ENCODE measurements at regions not wholly inside any gene's neighbourhood (a gene's known extent, or its start where the extent isn't known, plus 50 kb on each side); places are given as distances from the start of the nearest gene placed in this dataset.
"Not testable (repeated sequence)": the region's sequence is repeated elsewhere in the genome, so short reads cannot be mapped to it uniquely, and the experiment has no call there.

DNA sequence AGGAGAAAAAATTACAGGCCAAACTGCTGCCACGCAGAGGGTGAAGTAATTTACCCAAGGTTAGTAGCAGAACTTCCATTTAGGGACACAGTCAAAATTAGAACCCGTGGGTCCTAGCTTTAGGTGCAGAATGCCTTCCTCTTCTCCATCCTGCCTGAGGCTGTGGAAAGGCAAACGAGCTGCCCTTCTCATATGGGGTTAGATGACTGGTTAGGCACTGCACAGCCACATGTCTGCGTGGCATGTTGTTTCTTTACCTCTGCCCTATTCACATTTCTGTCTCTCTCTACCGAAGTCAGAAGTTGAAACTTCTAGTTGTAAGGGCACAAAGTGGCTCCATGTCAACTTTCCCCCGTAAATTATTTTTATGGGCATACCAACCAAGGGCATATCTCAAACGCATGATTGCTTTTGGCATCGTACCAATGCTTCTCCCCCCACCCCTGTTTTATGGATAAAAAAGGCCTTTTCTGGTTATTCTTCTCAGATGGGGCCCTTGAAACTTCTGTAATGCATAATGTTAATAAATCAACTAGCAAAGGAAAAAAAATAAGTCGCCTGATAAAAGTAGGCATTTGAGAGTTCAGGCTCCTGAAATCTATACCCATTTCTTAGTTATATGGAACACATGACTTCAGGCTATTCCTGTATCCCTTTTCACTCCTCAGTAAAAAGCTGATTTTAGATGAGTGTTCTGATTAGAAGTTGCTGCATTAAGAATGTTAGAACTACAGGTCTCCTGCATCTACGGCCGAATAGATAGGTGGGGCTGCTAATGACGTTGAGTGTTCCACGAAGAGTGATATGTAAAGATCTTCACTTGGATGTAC lies 139.6 kb upstream of the NRIP1 start:
- DNase-seq, result no peak

DNA sequence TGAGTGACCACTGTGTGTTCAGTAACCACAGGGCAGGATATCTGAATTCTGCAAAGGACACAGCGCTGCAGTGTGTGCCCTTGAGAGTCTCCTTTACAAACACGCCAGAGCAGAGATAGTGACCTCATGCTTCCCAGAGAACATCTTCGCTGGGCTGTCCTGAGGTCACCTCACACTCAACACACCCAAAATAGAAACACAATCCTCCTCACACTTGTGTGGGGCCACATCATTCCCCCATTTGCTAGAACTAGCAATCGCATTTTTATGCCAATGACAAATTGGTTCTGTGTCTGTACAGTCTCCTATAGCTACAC lies 140.1 kb upstream of the NRIP1 start:
- no peak for DNase-seq

DNA sequence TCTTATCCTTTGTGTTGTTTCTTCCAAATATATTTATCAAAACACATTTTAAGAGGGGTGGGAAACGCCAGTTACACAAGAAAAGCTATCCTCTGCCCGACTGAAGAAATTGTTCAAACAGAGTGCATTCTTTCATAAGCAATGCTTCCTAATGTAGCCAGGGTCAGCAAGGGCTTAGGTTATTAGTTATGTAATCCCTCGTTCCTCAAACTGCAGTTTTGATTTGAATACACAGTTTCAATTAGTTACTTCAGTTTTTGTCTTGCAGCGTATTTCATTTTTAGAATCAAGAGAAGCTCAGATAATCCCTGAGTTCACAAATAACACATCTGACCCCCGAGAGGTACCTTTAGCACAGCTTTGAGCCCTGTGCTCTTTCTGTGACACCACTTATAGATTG lies 141.7 kb upstream of the NRIP1 start:
- no peak for DNase-seq

DNA sequence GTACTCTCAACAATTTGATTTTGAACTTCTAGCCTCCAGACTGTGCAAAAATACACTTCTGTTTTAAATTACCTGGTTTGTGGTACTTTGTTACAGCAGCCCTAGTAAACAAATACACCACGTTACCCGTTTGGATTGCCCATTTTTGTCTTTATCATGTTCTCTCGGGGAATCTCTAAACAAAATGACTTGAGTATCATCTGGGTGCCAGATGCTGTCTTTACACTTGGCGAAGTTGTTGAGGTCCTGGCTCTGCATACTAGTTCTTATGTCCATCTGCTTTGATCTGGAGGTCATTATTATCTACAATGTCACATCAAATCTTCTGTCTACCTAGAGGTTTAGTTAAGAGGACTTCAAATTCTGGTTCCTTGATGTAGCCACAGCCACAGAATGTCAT lies 142.4 kb upstream of the NRIP1 start:
- DNase-seq, result no peak

DNA sequence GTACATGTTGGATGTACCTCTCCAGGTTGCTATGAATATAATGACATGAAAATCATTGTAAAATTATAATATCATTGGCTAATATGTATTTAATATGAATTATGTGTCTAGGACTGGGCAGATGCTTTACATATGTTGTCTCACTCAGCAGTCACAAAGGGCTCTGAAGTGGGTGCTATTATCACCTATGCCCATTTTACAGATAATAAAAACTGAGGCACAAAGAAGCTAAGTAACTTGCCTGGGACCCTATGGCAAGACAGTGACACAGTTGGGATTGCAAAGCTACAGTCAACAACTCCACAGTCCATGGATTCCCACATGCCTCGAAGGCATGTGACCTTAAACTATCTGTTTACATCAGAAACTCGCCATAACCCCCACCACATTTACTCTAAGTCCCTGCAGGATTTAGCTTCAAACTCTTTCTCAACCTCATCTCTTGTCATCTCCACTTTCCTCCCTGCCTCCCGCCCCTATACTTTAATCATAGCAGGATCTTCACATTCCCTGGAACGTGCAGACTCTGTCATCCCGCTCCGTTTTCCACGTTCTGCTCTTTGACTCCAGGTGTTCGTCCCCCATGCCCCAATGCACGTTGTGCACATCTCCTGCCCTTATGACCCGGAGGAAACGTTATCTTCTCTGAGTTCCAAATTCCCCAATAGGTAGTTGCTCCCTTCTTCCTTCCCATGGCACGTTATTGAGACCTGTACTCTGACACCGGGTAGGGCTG lies 143.0 kb upstream of the NRIP1 start:
- DNase-seq, result no peak

DNA sequence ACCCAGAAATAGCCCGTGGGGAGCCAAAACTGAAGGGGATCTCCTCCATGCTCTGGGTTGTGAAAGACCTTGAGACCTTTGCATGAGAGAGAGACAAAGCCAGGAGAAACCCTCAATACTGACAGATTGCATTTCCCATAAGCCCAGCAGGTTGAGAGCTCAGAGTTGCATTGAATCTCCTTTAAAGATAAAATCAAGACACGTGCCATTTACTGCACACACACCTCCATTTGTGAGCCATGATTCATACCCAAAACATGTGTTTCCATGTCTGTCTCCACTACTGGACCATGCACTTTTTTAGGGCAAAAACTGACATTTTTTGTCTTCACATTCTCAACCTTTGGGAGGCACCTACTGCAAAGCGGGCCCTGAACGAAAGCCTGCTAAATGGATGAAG lies 144.0 kb upstream of the NRIP1 start:
- no peak for DNase-seq

DNA sequence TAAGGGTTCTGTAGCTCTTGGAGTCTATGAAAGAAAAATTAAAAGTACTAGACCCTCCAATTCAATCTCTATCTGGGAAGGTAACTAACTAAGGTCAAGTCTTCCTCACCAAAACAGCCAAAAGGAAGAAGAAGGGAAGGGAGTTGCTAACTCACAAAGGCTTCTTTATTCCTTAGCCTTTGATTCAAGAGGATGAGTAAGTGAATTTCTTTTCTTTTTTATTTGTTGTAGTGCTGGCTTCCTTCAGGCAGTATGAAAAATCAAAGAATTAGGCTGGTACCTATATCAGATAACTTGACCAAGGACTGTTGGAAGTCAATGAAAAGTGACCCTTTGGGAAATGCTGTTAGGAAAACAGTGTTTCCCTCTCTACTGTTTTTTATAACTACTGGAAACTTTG lies 144.4 kb upstream of the NRIP1 start:
- DNase-seq, result no peak

DNA sequence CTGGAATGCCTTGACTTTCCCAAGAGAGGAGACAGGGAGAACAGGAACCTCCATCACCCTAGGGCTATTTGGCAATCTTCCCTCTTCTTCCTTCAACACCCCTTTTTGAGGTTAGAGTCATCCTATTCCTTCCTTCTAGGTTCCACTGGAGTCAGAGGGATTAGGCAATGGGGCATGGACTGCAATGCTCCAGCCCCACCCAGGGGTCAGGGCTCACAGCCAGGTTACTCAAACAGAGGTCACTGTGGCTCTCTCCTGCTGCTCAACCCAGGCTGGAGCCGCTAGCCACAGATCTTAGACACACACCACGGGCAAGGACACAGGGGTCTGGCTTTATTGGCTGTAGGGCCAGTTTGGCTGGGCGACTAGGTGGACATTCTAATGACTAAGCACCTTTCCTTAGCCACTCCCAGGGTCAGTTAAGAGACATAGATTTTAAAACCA lies 145.5 kb upstream of the NRIP1 start:
- no peak for DNase-seq

DNA sequence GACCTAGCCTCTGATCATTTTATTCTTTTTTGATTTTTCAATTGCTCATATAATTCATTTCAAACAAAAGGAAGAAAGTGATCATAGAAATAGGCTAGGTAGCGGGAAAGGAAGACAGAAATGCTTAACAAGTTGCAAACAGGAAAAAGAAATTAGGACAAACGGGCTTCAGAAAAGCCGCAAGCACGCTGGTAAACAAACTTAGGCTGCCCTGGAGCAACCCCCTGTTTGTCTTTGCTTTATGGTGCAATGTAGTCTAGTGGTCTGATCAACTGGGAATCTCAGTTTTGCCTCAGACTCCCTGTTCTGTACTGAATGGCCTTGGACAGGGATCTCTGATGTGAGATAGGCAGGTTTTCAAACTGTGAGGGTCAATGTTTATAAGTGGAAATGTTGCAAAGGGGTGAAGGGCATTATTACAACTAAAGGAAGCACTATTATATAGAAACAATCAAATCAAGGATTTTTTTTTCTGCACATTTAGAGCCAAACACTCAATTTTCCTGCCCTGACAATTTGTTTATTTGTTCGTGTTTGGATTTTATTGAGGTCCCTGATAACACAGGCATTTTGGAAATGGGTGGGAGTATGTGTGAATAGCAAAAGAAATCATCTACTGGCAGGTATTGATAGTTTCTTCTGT lies 146.8 kb upstream of the NRIP1 start:
- DNase-seq, result no peak

DNA sequence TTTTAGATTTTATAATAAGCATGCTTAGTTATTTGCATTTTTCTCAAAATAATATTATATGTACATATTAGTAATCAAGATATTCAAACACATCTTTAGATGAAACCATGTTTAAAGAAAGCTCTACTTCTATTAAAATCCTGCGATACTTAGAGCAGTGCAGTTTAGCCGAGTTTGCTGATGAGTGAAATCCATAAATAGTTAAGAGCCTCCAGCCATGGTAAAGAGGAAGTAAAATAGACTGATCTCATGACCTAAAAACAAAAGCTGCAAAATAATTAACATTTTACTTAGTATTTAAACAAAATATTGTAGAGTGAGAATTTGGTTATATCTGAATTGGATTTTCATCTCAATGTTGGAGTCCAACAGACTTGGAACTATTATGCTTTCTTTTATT lies 147.4 kb upstream of the NRIP1 start:
- DNase-seq, result no peak

DNA sequence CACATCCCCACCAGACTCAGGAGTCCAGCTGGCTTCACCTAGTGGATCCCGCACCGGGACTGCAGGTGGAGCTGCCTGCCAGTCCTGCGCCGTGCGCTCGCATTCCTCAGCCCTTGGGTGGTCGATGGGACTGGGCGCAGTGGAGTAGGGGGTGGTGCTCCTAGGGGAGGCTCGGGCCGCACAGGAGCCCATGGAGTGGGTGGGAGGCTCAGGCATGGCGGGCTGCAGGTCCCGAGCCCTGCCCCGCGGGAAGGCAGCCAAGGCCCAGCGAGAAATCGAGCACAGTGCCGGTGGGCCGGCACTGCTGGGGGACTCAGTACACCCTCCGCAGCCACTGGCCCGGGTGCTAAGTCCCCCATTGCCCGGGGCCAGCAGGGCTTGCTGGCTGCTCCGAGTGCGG lies 153.7 kb upstream of the NRIP1 start:
- not testable (repeated sequence) for DNase-seq

DNA sequence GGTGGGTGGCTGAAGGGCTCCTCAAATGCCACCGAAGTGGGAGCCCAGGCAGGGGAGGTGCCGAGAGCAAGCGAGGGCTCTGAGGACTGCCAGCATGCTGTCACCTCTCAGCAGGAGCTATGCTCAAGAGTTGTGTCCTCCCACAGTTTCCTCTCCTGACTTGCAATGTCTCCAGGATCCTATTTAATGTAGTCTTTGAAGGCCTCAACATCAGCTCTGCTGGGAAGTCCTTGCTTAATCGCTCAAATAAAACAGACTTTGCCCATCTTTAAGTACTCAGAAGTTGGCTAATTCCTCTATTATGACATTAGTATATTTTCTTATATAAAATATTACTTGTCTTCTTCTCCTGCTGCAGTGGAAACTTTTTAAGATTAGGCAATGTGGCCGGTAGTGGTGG lies 154.2 kb upstream of the NRIP1 start:
- no peak for DNase-seq

DNA sequence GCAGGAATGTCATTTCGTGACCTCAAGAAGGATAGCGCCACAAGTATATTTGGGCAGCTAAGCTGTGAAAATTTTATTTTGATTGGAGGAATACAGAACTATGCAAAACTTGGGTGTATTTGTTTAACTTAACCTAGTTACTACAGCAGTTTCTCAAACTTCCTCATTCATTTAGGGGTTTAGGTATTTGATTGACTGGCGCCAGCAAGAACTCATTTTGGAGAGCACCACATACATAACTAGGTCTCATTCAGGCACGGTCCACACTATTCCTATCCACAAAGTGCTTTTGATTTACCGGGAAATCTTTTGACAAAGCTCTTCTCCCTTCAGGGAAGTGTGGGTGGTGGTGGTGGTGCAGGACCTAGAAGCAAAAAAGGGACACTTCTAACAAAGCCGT lies 155.1 kb upstream of the NRIP1 start:
- DNase-seq, result no peak

DNA sequence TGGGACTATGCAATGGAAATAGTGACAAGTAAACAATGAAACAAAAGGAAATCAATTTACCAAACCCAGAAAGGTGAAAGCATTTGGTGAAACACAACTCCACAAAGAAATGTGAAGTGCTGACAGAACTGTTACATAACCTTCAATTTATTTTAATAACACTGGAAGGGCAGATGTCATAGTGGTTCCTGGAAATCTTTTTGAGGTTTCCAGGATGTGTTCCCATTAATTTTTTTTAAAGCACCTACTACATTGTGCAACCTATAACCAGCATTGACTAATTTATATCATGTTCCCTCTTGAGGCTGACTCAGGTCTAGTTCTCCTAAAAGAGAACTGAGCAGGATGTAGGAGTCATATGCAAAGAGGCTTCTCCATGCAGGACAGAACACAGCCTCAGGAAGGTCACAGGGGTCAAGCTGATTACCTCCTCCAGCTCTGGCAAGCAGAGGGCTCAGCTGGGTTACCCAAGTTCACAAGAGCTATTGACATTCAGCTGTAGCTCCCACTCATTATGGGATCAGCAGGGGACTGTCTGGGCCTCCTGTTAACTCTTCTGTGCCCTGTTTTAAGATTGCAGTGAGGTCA lies 157.1 kb upstream of the NRIP1 start:
- DNase-seq, result no peak

DNA sequence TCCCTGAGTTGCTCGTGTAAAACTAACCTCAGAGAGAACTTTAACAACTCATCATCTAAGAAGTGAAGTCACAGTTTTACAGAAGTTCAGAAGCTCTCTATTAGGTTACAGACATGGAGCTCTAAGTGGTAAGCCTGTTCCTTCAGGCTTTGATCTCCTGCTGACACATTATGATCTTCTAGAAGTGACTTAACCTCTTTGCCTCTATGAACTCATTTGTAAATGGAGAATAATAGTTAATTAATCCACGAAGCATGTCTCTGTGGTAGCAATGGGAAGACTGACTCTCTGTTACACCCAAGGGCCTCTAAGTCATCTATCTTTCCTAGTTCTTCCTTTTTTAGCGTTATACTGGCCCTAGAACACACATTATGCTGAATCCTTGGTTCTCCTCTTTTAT lies 157.9 kb upstream of the NRIP1 start:
- DNase-seq, result no peak

DNA sequence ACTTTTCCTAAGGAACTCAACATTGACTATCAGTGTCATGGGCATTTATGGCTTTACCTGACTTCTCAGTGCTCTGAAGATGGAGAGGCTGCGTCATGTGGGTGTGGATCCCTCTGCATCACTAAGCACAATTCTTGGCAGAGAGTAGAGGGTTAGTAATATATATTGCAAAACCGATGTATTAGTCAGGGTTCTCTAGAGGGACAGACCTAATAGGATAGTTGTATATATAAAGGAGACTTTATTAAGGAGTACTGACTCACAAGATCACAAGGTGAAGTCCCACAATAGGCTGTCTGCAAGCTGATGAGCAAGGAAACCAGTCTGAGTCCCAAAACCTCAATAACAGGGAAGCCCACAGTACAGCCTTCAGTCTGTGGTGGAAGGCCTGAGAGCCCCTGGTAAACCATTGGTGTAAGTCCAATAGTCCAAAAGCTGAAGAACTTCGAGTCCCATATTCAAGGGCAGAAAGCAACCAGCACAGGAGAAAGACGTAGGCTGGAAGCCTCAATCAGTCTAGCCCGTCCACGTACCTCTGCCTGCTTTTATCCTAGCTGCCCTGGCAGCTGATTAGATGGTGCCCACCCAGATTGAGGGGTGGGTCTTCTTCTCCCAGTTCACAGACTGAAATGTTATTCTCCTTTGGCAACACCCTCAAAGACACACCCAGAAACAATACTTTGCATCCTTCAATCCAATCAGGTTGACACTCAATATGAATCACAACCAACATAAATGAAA lies 159.7 kb upstream of the NRIP1 start:
- no peak for DNase-seq

DNA sequence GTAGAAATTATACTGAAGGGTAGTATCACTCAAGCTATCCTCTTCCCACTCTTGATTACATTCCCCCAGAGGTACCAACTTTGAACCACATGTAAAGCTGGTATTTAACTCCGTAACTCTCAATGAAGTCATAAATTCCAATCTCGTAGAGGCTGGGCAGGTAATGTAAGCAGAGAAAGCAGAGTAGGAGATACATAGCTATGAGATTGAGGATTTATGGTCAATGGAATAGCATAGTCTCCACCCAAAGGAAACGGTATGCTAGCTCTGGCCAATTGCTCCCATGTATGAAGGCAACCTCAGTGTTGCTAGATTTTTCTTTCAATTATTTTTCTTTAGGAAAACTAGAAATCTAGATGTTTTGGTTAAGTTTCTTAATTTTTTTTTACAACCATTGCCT lies 163.1 kb upstream of the NRIP1 start:
- no peak for DNase-seq

DNA sequence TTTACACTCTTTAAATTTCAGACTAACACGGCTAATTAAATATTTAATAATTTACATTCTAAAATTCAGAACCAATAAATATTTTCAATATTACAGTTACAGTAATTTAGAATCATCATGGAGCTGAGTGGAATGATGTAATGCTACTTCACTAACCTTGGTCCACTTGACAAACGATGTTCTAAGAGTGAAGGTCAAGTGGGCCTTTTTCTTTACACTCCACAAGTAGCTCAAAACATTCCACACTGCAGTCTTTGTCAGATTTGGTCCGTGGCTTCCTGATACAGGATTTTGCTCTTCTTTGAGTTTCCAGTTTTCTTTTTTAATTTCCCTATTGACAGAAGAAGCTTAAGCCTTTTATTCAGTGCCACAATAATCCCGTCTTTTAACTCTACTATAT lies 164.6 kb upstream of the NRIP1 start:
- DNase-seq, result no peak

DNA sequence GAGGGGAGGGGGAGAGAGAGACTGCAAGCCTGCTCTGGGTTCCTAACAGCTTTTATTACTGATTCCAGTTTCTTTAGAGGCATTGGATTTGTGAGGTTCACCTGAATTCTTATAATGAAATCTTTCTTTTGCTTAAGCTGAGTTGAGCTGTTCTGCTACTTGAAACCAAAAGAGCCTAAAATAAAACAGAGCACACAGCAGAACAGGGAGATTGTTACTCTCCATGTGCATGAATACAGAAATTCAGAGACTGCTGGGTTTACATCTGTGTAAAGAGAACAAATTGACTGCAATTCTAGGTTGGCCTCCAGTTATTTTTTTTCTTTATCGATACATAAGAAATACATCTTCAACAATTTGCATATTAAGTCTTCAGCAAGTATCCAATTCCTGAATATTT lies 168.8 kb upstream of the NRIP1 start:
- no peak for DNase-seq

DNA sequence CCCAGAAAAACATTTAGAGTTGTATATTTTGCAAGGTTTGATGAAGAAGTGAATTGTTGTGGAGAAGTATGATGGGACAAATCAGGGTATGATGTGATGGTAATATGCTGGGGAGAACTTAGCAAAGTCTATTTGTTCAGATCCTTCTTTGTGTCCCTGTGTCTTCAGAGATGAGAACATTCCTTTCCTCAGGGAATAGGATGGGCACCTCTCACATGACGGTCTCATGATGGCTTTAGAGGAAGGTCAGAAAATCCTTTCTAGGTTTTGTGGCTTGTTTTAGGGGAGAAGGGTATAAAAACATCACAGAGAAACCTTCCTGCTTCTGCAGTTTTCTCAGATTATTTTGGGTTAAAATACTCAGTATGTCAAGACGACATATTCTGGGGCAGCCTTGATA lies 171.3 kb upstream of the NRIP1 start:
- DNase-seq, result no peak

DNA sequence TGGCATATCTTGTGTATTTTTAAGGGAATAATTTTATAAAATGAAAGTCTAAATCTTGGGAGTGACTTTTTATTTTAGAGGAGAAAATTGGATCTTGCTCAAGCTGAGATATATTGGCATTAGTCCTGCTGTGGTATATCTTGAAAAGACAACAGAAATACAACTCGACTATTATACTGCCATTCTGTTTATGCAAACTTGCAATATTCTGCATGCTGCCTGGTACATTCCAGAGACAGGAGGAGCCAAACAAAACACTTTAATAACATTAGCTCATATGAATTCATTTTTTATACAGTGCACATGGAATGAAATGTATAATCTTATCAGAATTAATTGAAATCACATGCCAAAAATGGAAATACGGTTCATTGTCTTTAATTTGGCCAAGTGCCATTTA lies 176.0 kb upstream of the NRIP1 start:
- peak in 1 of 2 experiments; percentile 8 for DNase-seq

DNA sequence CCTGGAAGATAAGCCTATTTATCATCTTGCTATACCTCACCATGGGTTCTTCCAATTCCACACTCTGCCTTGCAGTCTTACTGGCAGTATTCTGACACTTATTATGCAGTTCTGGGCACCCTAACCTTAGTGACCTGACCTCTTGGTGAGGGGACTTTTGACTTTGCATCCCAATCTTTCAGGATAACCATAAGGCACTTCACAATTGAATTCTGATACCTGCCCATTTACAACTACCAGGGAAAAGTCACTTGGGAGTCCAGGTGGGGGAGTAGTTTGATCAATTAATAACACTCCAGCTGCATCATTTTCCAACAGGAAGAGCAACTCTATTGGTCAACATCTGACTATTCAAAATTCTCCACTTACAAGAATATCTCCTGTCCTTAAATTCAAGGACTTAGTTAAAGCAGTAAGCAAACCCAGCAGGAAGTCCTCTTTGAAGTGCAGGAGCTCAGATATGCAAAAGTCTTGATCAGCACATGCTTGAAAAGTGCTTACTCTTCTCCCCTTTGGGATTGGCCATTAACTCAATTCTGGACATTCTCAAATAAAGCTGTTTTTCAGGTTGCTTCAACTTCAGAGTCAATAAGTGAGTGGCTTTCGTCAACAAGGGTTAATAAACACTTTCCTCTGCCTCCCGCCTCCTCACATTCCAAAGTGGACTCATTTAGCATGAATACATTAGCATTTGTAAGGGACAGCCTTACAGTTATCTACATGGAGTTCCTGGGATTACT lies 177.4 kb upstream of the NRIP1 start:
- DNase-seq, result no peak

All from NCI-H526 (cell line).